Glutamatergic neuron (in vitro differentiated cells): ENCODE measurements at regions not wholly inside any gene's neighbourhood (a gene's known extent, or its start where the extent isn't known, plus 50 kb on each side); places are given as distances from the start of the nearest gene placed in this dataset.

Source experiments
- DNase-seq: peaks from one replicate; pipeline ENCODE4 v3.0.0; 2022
- H3K27ac Mint-ChIP-seq: one replicate; pipeline ENCODE4 v1.8.0; 2020; ENCODE audit warnings: mild to moderate bottlenecking, mixed read lengths, inconsistent platforms; ENCODE audit not compliant: unreplicated experiment
- H3K27me3 Mint-ChIP-seq: one replicate; pipeline ENCODE4 v1.8.0; 2020; ENCODE audit warnings: mild to moderate bottlenecking, moderate library complexity, mixed read lengths, inconsistent platforms; ENCODE audit not compliant: unreplicated experiment
- H3K36me3 Mint-ChIP-seq: one replicate; pipeline ENCODE4 v1.8.0; 2020; ENCODE audit warnings: mild to moderate bottlenecking, mixed read lengths, inconsistent platforms; ENCODE audit not compliant: unreplicated experiment
- H3K4me1 Mint-ChIP-seq: one replicate; pipeline ENCODE4 v1.8.0; 2020; ENCODE audit warnings: mild to moderate bottlenecking, low read depth, mixed read lengths, inconsistent platforms; ENCODE audit not compliant: unreplicated experiment
- H3K4me3 Mint-ChIP-seq: one replicate; pipeline ENCODE4 v1.8.0; 2020; ENCODE audit warnings: mild to moderate bottlenecking, mixed read lengths, inconsistent platforms; ENCODE audit not compliant: unreplicated experiment
- H3K9me3 Mint-ChIP-seq: one replicate; pipeline ENCODE4 v1.8.0; 2020; ENCODE audit warnings: mild to moderate bottlenecking, moderate library complexity, mixed read lengths, inconsistent platforms; ENCODE audit not compliant: unreplicated experiment
- TF ChIP-seq, protein P1 (sequence below): fragments of 200-600 bp; sonication (generic); IDR thresholded peaks from one replicate; pipeline ENCODE4 v1.5.0; 2021; ENCODE audit not compliant: partially characterized antibody, unreplicated experiment

DNA sequence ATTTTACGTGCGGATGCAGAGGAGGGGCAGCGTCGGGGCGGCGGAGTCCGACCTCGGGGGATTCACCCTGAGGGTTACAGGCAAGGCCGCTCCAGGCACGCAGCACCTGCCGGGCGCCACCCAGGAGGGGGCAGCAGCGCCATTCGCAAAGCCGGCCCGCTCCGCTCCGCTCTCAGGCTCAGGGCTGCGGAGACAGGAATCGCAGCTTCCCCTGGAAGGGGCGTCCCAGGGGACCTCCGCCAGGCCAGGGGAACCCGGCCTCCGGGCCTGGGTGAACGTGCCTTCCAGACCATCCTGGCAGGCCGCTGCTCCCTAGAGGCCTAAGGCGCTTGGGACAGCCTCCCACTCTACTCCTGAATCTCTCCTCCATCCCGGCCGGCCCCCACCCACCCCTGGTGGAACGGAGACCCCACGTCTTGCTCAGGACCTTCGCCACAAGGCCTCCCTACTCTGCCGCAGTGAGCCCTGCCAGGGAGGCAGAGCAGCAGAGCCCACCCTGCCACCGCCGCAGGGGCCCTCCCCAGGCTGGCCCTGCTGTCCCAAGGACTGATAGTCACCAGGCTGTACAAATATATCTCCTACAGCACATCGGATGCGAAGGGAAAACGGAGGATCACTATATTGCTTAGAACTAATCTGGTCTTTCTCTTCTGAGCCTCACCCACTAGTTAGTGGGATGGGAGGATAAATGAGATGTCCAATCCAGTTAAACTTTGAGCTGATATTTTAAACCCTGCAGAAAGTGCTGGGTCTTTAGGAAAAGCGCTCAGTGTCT lies 115.0 kb downstream of the SMIM20 start:
- TF ChIP-seq, protein P1, sequence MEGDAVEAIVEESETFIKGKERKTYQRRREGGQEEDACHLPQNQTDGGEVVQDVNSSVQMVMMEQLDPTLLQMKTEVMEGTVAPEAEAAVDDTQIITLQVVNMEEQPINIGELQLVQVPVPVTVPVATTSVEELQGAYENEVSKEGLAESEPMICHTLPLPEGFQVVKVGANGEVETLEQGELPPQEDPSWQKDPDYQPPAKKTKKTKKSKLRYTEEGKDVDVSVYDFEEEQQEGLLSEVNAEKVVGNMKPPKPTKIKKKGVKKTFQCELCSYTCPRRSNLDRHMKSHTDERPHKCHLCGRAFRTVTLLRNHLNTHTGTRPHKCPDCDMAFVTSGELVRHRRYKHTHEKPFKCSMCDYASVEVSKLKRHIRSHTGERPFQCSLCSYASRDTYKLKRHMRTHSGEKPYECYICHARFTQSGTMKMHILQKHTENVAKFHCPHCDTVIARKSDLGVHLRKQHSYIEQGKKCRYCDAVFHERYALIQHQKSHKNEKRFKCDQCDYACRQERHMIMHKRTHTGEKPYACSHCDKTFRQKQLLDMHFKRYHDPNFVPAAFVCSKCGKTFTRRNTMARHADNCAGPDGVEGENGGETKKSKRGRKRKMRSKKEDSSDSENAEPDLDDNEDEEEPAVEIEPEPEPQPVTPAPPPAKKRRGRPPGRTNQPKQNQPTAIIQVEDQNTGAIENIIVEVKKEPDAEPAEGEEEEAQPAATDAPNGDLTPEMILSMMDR: peak; percentile 63
- Mint-ChIP-seq H3K36me3 (no peaks in the 10 kb centered on the region), H3K4me1 (peaks cover 20% of the 10 kb centered on the region), H3K27ac (no peak overlapping the region), H3K9me3 (peaks cover 5% of the 10 kb centered on the region), H3K27me3 (peaks cover 7% of the 10 kb centered on the region), H3K4me3 (peak overlapping the region; percentile 73)
- DNase-seq: peak; percentile 93

DNA sequence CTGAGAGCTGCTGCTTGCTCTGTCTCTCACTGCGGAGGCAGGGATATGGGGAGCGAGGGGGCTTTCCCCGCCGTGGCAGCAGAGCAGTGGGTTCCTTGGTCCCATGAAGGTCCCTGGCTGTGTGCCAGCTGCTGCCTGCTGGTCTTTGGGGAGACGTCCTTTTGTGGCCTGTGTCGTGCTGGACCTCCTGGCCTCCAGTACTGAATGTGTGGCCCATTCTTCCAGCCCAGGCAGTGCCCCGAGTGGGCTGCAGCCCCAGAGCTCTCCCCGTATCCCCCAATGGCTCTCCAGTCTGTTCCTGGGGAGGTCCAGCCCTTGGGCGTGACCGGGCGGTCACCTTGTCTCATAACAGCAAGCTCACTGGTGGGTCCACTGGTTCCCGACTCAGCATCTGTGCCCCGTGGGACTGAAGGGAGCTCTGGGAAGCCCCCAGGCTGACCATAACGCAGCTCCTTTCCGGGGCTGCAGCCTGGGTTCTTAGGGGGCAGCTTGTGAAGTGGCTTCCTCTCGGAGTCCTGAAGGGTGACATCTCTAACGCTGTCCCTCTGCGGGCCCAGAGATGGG lies 115.6 kb downstream of the SMIM20 start:
- DNase-seq: no peak
- no peak overlapping the region for H3K4me3 Mint-ChIP-seq
- H3K36me3 Mint-ChIP-seq: no peaks in the 10 kb centered on the region
- peaks cover 7% of the 10 kb centered on the region for H3K27me3 Mint-ChIP-seq
- H3K27ac Mint-ChIP-seq: no peak overlapping the region
- peaks cover 20% of the 10 kb centered on the region for H3K4me1 Mint-ChIP-seq
- H3K9me3 Mint-ChIP-seq: peaks cover 8% of the 10 kb centered on the region
- TF ChIP-seq, protein P1: no peak

DNA sequence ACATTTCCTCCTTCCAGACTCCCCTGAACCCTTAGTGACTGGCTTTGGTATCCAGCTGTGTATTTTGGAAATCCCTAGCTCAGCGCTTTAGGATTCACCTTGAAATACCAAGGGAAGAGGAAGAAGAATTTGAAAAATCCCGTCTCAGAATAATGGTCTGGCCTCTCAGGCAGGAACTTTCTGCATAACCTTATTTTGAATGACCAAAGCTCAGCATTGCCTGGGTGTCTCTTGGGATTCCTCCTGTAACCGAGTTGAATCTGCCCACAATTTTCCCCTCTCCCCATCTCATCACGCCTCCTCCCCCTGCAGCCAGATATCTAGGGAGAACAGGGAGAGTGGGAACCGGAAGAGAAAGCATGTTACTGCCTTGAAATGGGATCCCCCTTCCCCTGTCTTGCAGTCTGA lies 116.2 kb downstream of the SMIM20 start:
- no peak overlapping the region for H3K27ac Mint-ChIP-seq
- H3K4me1 Mint-ChIP-seq: peaks cover 20% of the 10 kb centered on the region

DNA sequence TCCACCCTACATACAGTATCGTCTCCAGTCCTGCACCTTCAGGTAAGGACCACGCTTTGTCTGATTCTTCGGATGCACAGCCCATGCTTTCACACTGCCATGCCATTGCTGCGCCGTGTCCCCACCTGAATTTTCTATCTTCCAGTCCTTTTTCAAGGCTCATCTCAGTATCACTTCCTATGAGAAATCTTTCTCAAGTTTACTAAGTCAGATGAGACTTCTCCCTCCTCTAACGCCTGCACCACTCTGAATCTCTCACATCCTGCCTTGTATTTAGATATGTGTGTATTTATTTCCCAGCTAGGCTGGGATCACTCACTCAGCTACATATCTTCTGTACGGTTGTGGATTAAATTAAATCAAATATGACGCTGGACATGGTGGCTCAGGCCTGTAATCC lies 116.8 kb downstream of the SMIM20 start:
- H3K36me3 Mint-ChIP-seq: no peaks in the 10 kb centered on the region
- peaks cover 7% of the 10 kb centered on the region for H3K27me3 Mint-ChIP-seq
- H3K4me1 Mint-ChIP-seq: peaks cover 20% of the 10 kb centered on the region
- no peak overlapping the region for H3K27ac Mint-ChIP-seq
- no peak for DNase-seq
- no peak overlapping the region for H3K4me3 Mint-ChIP-seq
- TF ChIP-seq, protein P1: no peak
- H3K9me3 Mint-ChIP-seq: peaks cover 10% of the 10 kb centered on the region

More for the DNA sequence above, 116.2 kb downstream of the SMIM20 start:
- H3K4me3 Mint-ChIP-seq: no peak overlapping the region
- DNase-seq: no peak
- peaks cover 9% of the 10 kb centered on the region for H3K9me3 Mint-ChIP-seq
- H3K27me3 Mint-ChIP-seq: peaks cover 7% of the 10 kb centered on the region
- no peaks in the 10 kb centered on the region for H3K36me3 Mint-ChIP-seq
- TF ChIP-seq, protein P1: no peak

DNA sequence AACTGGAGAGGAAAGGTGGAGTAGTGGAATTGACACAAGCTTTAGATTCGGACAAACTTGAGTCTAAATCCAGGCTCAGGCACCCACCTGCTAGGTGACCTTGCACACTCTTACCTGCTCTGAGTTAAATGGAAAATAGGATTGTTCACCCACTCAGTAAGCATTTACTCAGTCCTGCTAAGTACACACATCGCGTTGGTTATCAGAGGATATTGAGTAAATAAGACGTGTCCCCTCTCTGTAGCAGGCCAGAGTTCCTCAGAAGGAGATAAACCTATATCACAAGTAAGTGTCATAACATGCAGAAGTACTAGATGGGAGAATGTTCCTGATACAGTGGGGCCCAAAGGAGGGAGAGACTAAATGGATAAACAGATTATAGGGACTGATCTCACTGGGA lies 117.7 kb downstream of the SMIM20 start:
- Mint-ChIP-seq H3K4me1 (peaks cover 20% of the 10 kb centered on the region), H3K27ac (no peak overlapping the region), H3K4me3 (no peak overlapping the region), H3K36me3 (no peaks in the 10 kb centered on the region), H3K9me3 (peaks cover 10% of the 10 kb centered on the region), H3K27me3 (peaks cover 6% of the 10 kb centered on the region)
- no peak for DNase-seq
- TF ChIP-seq, protein P1: no peak
